ENCODE measurements at regions not wholly inside any gene's neighbourhood (a gene's known extent, or its start where the extent isn't known, plus 50 kb on each side); places are given as distances from the start of the nearest gene placed in this dataset.
"Not testable (repeated sequence)": the region's sequence is repeated elsewhere in the genome, so short reads cannot be mapped to it uniquely, and the experiment has no call there.

GRCh38 chr3:127072971-127073783 lies 90.3 kb downstream of the PLXNA1 start:
- peaks cover 23% of the 10 kb centered on the region for H3K27me3 ChIP-seq (ENCODE audit: control insufficient read depth, insufficient read depth, low read length)
- no peaks in the 10 kb centered on the region for H3K36me3 ChIP-seq (ENCODE audit: control insufficient read depth, insufficient read depth, low read length)
- TF ChIP-seq CTCF (IDR thresholded peaks at IDR 0.05; ENCODE audit: insufficient read depth, low read length, poor library complexity, severe bottlenecking) = no peak

GRCh38 chr3:127073941-127074820 lies 91.3 kb downstream of the PLXNA1 start:
- TF ChIP-seq CTCF (IDR thresholded peaks at IDR 0.05; ENCODE audit: insufficient read depth, low read length, poor library complexity, severe bottlenecking) = no peak
- H3K36me3 ChIP-seq (ENCODE audit: control insufficient read depth, insufficient read depth, low read length) = no peaks in the 10 kb centered on the region
- no peak overlapping the region for H3K4me3 ChIP-seq (ENCODE audit: low read depth, low read length)
- peaks cover 19% of the 10 kb centered on the region for H3K27me3 ChIP-seq (ENCODE audit: control insufficient read depth, insufficient read depth, low read length)
- peak; percentile 1 for DNase-seq (ENCODE audit: low read depth)

More at GRCh38 chr3:127072971-127073783, 90.3 kb downstream of the PLXNA1 start:
- DNase-seq (ENCODE audit: low read depth) = no peak
- H3K4me3 ChIP-seq (ENCODE audit: low read depth, low read length) = no peak overlapping the region

GRCh38 chr3:127074900-127075360 lies 92.0 kb downstream of the PLXNA1 start:
- Histone ChIP-seq H3K36me3 (ENCODE audit: control insufficient read depth, insufficient read depth, low read length) (no peaks in the 10 kb centered on the region), H3K27me3 (ENCODE audit: control insufficient read depth, insufficient read depth, low read length) (peaks cover 15% of the 10 kb centered on the region), H3K4me3 (ENCODE audit: low read depth, low read length) (no peak overlapping the region)
- peak; percentile 42 for DNase-seq (ENCODE audit: low read depth)
- no peak for TF ChIP-seq CTCF (IDR thresholded peaks at IDR 0.05; ENCODE audit: insufficient read depth, low read length, poor library complexity, severe bottlenecking)

DNA sequence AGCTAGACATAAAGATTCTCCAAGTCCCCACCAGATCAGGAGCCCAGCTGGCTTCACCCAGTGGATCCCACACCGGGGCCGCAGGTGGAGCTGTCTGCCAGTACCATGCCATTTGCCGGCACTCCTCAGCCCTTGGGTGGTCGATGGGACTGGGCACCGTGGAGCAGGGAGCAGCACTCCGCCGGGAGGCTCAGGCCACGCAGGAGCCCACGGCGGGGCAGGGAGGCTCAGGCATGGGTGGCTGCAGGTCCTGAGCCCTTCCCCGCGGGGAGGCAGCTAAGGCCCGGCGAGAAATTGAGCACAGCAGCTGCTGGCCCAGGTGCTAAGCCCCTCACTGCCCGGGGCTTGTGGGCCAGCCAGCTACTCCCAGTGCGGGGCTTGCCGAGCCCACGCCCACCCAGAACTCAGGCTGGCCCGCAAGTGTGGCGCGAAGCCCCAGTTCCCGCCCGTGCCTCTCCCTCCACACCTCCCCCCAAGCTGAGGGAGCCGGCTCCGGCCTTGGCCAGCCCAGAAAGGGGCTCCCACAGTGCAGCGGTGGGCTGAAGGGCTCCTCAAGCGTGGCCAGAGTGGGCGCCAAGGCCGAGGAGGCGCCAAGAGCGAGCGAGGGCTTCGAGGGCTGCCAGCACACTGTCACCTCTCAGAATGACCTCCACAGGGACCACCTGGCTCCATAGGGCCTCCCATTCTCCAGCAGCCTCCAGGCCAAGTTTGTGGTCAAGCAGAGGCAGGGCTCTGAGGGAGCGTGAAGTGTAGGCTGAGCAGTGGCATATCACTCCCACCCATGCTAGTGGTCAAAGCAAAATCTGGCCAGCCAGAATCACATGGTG lies 93.5 kb downstream of the PLXNA1 start:
- not testable (repeated sequence) for H3K36me3 ChIP-seq (ENCODE audit: control insufficient read depth, insufficient read depth, low read length); H3K27me3 ChIP-seq (ENCODE audit: control insufficient read depth, insufficient read depth, low read length); DNase-seq (ENCODE audit: low read depth); H3K4me3 ChIP-seq (ENCODE audit: low read depth, low read length)

GRCh38 chr3:127077068-127077467 lies 94.2 kb downstream of the PLXNA1 start:
- TF ChIP-seq CTCF (IDR thresholded peaks at IDR 0.05; ENCODE audit: insufficient read depth, low read length, poor library complexity, severe bottlenecking) = no peak
- no peak for DNase-seq (ENCODE audit: low read depth)
- Histone ChIP-seq H3K36me3 (ENCODE audit: control insufficient read depth, insufficient read depth, low read length) (no peaks in the 10 kb centered on the region), H3K27me3 (ENCODE audit: control insufficient read depth, insufficient read depth, low read length) (peaks cover 4% of the 10 kb centered on the region), H3K4me3 (ENCODE audit: low read depth, low read length) (no peak overlapping the region)

All from kidney epithelial cell (primary cell).